RWPE1 (cell line): ENCODE measurements at regions not wholly inside any gene's neighbourhood (a gene's known extent, or its start where the extent isn't known, plus 50 kb on each side); places are given as distances from the start of the nearest gene placed in this dataset.

Experiments
- CTCF ChIA-PET: fragments of 350-600 bp; sonication (Branson Sonifier 250); formaldehyde crosslinking; extraction: SDS; loops from one replicate; lab custom pipeline; 2021; lab: Yijun Ruan, JAX
- POLR2A ChIA-PET: fragments of 400-600 bp; formaldehyde crosslinking; extraction: SDS; loops from one replicate; lab custom pipeline; 2020; ENCODE audit warnings: antibody characterized with exemption; ENCODE audit not compliant: low non-redundant PET; lab: Yijun Ruan, JAX
- DNase-seq: peaks from one replicate; pipeline ENCODE4 v3.0.0; 2012; ENCODE audit warnings: low spot score
- H3K27ac ChIP-seq: fragments of 450-650 bp; 2 replicates; pipeline ENCODE4 v1.5.1; 2017
- TF ChIP-seq, protein P1 (sequence below): fragments of 450-650 bp; conservative IDR thresholded peaks from 2 replicates; pipeline ENCODE4 v1.5.1; 2017; ENCODE audit warnings: low read depth, mild to moderate bottlenecking

DNA sequence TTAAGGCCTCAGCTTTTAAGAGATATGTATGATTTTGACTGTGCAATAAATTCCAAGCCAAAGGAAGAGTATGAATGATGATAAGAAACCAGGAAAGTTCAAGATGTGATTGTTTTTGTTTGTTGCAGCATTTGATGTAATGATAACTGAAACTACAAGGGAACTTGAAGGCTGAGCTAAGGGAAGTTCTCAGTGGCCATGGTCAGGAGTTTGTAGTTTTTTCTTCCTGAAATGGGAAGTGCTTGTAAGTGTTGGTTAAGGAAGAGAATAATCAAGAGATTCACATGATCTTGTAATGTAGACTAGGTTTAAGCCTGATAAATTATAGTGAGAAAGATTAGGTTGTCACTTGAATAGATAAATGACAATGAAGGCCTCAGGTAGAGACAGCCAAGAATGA is 53.4 kb downstream of the PTCHD4 start:
- no peak for DNase-seq
- H3K27ac ChIP-seq: no peak overlapping the region
- TF ChIP-seq, protein P1, sequence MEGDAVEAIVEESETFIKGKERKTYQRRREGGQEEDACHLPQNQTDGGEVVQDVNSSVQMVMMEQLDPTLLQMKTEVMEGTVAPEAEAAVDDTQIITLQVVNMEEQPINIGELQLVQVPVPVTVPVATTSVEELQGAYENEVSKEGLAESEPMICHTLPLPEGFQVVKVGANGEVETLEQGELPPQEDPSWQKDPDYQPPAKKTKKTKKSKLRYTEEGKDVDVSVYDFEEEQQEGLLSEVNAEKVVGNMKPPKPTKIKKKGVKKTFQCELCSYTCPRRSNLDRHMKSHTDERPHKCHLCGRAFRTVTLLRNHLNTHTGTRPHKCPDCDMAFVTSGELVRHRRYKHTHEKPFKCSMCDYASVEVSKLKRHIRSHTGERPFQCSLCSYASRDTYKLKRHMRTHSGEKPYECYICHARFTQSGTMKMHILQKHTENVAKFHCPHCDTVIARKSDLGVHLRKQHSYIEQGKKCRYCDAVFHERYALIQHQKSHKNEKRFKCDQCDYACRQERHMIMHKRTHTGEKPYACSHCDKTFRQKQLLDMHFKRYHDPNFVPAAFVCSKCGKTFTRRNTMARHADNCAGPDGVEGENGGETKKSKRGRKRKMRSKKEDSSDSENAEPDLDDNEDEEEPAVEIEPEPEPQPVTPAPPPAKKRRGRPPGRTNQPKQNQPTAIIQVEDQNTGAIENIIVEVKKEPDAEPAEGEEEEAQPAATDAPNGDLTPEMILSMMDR: no peak
- ChIA-PET POLR2A (no interaction called here), CTCF (no interaction called here)

DNA sequence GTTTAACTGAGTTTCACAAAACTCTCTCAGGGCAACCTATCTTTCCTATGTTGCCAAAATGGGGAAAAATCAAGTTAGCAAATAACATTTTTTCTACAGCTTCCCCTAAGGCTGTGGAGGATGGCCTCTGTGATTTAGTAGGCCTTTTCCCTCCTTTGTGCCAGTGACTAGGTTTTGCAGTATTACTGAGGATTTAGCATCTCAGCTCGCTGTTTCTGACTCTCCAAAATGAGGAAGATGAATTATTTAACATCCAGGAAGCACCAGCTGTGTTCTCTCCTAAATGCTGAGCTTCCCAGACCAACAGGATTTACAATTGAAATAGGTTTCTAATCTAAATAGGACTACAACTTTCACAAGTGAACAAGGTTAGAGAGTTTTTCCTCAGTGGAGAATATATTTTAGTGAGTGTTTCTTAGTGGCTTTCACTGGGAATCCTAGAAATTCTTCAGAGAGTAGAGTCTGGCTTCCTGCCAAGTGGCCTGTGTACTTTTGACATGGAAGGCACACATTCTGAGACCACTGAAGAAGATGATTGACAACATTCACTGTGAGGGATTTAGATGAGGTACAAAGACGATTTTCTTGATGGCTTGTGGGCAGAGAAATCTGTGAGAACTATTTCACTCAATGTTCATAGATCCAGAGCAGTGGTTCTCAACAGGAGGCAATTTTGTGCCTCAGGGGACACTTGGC is 62.4 kb downstream of the PTCHD4 start:
- DNase-seq: no peak
- TF ChIP-seq, protein P1: no peak
- ChIA-PET POLR2A (no interaction called here), CTCF (no interaction called here)
- H3K27ac ChIP-seq: no peak overlapping the region

DNA sequence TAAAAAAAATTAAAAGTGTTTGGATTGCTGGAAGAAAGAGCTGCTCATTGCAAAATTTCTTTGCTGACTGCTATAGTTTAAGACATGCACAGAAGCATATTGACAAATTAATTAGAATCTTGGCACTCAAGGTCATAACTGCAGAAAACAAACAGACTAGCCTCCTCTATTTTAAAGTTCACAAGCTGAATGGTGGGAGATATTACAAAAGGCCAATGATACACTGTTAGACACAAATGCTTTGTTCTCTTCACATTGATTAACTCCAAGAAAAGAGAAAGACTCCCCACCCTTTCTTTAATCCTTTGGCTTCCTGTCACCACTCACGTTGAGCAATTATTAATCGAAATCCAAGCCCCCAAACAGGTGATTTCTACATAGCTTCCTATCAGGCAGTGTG is 69.1 kb downstream of the PTCHD4 start:
- POLR2A ChIA-PET: no interaction called here
- DNase-seq: no peak

DNA sequence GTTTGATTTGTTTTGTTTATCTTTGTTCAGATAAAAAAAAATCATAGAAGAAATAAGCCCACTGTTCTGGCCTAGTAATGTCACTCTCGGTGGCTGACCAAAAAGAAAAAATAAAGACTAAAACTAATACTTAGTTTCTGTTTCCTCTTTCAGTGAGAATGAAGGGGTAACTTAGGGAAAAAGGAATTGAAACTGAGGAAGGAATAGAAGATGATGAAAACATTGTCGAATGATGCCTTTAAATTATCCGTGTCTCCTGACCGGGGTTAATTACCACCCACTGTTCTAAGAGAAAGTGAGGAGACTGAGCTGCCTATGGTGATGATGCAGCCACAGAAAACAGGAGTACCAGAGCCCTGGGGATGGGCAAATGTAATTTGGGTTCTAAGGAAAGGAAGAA is 73.1 kb downstream of the PTCHD4 start:
- H3K27ac ChIP-seq: no peak overlapping the region
- ChIA-PET POLR2A (no interaction called here), CTCF (interaction anchor here (0.7 kb wide), 1 partner anchor 14 kb away, joined by 3 read pairs; no protein-coding TSS in a partner anchor)
- TF ChIP-seq, protein P1: no peak
- no peak for DNase-seq

More for the DNA sequence above, 69.1 kb downstream of the PTCHD4 start:
- CTCF ChIA-PET: no interaction called here
- TF ChIP-seq, protein P1: no peak
- H3K27ac ChIP-seq: no peak overlapping the region

DNA sequence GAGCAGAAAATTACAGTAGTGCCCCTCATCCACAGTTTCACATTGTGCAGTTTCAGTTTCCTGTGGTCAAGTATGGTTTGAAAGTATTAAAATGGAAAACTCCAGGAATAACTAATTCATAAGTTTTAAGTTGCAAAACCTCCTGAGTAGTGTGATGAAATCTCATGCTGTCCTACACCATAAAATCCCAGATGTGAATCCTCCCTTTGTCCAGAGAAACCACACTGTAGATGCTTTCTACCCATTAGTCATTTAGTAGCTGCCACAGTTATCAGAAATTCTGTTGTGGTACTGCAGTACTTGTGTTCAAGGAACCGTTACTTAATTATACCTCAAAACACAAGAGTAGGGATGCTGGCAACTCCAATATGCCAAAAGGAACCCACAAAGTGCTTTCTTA is 74.7 kb downstream of the PTCHD4 start:
- H3K27ac ChIP-seq: no peak overlapping the region
- TF ChIP-seq, protein P1: no peak
- CTCF ChIA-PET: no interaction called here
- POLR2A ChIA-PET: no interaction called here
- DNase-seq: no peak

DNA sequence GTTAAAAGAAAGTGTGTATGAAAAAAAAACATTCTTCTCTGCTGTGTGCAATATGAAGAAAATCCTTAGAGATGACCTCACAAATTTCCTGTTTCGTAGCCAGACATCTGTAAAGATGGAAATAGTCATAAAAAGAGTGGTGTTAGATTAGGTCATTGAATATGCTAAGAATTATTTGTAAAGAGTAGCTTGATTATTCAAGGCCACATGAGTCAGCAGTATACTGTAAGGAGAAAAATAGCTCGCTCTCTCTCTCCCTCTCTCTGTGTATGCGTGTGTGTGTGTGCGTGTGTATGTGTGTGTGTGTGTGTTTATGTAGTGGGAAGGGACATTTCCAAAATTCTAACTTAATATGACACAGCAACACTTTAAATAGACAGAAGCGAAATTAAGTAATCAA is 78.8 kb downstream of the PTCHD4 start:
- DNase-seq: peak; percentile 14
- TF ChIP-seq, protein P1: no peak
- ChIA-PET CTCF (interaction anchor here (0.7 to 0.8 kb wide), 2 partner anchors 925 to 1415 kb away, joined by 3 to 4 read pairs; no protein-coding TSS in a partner anchor), POLR2A (no interaction called here)
- H3K27ac ChIP-seq: no peak overlapping the region
